Frontal cortex (tissue), 3 donors: ENCODE measurements at regions not wholly inside any gene's neighbourhood (a gene's known extent, or its start where the extent isn't known, plus 50 kb on each side); places are given as distances from the start of the nearest gene placed in this dataset.

Experiments used
- DNase-seq, 2 donors: peaks; one replicate each; pipeline ENCODE4 v3.0.0; 2012; ENCODE audit warnings: low spot score in 2 of 2
- FAIRE-seq: peaks from 2 replicates; lab custom pipeline; 2012; peaks lifted over from hg19 to GRCh38; lab: Jason Lieb, UNC
- donor health status: control.
- donor health status: control.
- donor health status: control.

DNA sequence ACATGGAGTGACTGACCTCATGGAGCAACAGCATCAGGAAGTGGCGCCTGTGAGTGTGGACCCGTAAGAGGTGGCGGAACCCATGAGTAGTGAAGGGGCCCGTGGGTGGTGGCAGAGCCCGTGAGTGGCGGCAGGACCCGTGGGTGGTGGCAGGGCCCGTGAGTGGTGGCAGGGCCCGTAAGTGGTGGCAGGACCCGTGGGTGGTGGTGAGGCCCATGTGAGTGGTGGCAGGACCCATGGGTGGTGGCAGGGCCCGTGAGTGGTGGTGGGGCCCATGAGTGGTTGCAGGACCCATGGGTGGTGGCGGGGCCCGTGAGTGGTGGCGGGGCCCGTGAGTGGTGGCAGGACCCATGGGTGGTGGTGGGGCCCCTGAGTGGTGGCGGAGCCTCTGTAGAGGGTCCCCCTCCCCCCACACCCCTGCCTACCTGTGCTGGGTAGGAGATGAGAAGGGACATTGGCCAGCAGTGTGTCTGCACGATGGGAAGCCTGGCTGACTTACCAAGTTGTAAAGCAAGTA lies 407.7 kb upstream of the SALL3 start:
- FAIRE-seq: no peak
- no peak for DNase-seq

DNA sequence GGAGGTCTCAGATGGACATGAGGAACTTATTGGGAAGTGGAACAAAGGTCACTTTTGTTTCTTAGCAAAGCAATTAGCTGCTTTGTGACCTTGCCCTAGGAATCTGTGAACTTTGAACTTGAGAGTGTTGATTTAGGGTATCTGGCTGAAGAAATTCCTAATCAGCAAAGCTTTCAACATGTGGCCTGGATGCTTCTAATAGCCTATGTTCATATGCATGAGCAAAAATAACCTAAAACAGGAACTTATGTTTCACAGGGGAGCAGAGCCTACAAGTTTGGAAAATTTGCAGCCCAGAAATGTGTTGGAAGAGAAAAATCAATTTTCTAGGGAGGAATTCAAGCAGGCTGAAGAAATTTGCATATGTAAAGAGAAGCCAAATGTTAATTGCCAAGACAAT lies 405.8 kb upstream of the SALL3 start:
- FAIRE-seq (no peak), DNase-seq (no peak)

DNA sequence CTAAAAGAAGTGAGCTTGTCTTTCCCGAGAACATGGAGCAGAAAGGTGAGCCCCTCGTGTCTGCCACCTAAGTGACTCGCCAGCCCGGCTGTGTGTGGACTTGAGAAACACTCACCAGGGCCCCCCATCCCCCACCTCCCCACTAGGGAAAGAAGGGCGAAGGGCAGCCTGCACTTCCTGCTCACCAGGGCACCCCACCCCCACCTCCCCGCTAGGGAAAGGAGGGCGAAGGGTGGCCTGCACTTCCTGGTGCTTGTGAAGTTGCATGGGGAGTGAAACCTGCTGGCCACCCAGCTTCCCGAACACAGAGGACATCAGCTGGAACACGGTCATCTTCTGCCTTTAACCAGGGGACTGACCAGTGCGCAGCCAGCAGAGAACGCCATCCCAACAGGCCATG lies 402.7 kb upstream of the SALL3 start:
- DNase-seq (no peak), FAIRE-seq (no peak)

DNA sequence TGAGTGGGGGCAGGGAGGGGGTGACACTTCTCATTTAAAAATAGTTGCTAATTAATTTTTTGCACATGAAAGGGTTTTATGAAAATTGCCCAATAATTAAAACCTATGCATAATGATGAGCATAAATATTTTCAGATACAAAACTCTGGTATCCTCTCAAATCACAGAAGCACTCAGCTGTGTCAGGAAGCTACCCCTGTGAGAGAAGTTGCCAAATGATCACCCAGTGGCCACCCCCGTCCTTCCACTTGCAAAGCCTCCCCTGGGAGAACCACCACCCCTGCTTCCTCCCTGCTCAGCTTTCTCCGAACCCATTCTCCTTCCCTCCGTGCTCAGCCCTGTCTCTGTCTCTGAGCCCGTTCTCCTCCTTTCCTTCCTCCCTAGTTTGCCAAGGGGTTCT lies 400.2 kb upstream of the SALL3 start:
- DNase-seq (no peak), FAIRE-seq (no peak)

DNA sequence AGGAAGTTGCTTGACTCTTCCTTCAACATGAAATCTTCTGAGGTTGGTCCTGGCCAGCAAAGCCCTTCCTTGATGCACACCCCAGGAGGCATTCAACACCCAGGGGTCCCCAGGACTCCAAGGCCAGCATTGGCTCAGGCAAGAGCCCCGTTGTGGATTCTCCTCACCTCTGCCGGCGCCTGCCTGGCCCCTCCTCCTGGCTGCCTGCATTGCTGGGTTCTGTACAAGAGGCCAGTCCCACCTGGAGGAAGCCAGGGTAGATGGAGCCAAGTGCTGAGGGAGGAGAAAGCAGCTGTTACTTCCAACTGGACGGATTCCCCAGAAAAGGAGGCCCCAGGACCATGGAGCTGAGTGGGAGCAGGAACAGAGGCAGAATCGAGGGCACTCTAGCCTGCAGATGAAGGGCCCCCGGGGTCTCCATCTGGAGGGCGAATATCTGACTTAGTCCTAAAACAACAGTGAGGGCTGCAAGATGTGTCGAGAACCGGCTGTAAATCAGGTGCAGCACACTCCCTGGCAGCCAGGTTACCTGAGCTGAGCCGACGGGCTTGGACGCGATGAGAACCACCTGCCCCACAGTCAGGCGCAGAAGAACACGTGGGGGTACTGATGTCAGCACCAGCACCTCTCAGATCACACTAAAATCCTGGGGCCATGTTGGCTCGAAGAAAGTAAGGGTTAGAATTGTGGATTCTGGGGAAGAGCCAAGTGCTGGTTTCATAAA lies 399.6 kb upstream of the SALL3 start:
- no peak for FAIRE-seq
- no peak for DNase-seq

- FAIRE-seq (no peak), DNase-seq (no peak)
Observed at GRCh38 chr18:78580835-78581339, 398.7 kb upstream of the SALL3 start.

DNA sequence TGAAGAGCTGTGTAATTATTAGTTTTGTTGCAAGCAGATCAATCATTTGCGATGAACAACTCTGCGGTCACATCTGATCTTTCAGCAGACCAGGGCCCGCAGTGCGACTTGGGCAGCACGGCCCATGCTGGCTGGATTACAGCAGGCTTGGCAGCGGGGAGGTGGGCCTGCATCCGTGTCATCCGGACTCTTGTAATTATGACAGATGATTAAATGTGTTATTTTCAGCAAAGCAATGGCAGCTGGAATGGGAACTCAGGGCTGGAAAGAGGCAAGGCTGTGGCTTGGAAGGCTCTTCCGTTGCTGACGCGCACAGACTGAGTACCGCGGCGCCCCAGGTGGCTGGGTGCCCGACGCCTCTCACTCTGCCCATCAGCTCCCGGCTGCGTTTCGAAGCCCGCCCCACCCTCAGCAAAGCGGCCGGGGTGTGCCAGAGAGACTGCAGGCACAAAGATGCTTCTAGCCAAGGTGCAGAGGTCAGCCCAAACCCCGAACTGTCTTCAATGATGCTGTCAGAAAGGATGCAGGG lies 397.4 kb upstream of the SALL3 start:
- DNase-seq: no peak

GRCh38 chr18:78582898-78583738 lies 396.5 kb upstream of the SALL3 start:
- FAIRE-seq (no peak), DNase-seq (no peak)

More for the DNA sequence above, 397.4 kb upstream of the SALL3 start:
- FAIRE-seq: no peak

DNA sequence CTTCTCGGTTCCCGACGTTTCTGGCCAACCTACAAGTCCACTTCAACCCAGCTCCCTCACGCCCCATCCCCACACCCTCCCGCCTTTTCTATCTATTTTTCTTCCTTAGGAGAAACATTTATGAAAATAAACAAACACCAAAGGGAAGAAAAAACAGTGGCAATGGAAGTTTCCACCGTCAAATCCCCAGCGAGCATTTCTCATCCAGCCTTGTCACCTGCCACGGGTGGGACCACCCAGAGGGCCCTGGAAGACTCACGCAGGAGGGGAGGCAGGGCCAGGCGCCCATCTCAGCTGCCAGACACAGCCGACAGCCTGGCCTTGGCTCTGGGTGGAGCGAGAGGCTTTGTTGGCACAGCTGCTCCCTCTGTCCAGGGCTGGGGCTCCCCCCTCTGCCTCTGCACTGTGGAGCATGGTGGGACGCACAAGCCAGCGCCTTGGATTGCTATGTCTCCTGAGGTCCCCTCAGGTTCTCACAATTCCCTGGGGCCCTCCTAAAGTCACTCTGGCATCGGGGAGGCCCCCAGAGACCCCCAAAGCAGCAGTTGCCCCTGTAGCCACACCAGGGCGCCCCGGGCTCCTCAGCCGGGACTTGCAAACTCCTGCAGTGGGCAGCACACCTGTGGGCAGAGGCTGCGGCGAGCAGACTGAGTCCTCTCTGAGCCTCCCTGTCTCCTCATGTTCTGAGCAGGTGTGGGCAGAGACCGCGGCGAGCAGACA lies 395.7 kb upstream of the SALL3 start:
- no peak for DNase-seq
- no peak for FAIRE-seq

GRCh38 chr18:78584459-78585022 lies 395.1 kb upstream of the SALL3 start:
- FAIRE-seq: no peak
- DNase-seq: no peak

- FAIRE-seq (no peak), DNase-seq (no peak)
Observed at GRCh38 chr18:78586586-78586985, 393.0 kb upstream of the SALL3 start.

DNA sequence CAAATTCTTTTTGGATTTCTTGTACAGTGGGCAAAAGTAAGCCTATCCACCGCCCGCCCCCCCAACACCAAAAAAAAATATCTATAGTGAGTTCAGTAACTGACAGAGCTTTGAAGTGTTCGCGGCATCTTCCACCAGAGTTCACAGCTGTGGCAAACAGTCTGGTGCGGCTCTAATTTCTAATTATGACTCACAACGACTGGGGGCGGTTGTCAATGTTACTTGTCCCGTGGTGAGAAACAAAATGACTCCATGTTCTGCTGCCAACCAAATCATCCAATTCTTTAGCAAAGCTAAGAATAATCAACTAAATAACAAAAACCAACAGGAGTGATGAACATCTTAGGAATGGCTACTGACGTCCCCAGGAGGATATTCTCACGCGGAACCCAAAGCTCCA lies 392.5 kb upstream of the SALL3 start:
- no peak for DNase-seq
- no peak for FAIRE-seq

- DNase-seq (no peak), FAIRE-seq (no peak)
Observed at GRCh38 chr18:78587626-78588600, 391.7 kb upstream of the SALL3 start.

DNA sequence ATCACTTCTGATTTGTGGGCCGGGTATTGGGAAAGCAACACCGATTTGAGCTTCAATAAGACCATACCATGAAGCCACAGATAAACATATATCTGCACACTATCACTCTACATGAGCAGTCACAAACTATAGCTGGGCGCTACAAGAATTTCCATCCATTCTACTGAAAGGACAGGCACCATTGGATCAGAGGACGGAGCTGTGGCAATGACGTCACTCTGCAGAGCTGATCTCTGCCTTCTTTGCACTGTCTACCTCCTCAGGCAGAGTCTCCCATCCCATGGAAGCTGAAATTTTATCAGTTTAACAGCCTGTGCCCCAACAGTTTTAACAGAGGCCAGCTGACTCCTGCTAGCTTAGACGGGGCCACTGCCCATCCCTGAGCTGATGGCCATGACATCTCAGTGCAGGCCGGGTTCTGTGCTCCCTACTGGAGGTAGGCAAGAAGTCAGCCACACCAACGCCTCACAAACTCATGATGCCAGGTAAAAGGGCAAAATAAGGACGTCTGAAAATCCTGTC lies 389.6 kb upstream of the SALL3 start:
- FAIRE-seq (no peak), DNase-seq (no peak)

DNA sequence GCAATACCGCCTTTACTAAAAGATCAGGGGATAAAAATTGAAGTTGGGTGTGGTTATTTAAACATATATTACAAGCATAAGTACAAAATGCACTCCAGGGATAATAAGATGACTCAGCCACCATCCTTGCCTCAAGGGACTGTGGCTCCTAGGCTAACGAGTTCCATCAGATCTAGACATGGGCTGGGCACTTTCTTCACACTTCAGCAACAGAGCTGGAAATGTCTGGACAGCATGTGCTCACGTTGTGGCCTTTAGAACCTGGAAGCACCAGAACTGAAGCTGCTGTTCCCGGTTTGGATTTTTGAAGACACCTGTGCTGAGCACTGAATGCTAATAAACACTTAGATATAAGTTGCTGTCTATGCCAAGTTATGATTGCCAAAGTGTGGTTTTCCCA lies 384.2 kb upstream of the SALL3 start:
- DNase-seq: no peak
- FAIRE-seq: no peak

- FAIRE-seq (no peak), DNase-seq (no peak)
Observed at GRCh38 chr18:78595924-78596573, 383.6 kb upstream of the SALL3 start.

DNA sequence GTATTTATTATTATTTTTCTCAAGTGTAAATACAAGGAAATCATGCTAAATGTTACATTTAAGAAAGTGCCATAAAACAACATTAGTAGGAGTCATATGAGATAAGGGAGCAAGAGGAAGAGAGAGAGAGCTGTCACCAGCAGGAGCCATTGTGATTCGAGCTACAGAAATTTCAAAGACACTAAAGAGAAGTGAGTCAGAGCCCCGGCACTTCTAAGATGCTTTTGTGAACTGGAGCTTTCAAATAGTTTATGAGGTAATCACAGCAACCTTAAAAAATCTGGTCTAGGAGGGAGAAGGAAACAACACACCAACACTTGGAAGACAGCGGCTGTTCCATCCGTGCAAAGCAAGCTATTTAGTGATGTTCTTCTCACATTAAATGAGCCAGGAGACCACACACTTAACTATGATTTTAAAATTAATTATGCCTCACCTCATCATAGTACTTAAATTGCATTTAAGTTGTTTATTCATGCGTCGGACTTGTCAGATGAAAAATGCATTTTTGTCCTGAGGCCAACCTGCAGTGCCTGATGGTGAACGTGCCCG lies 382.7 kb upstream of the SALL3 start:
- DNase-seq (no peak), FAIRE-seq (no peak)

DNA sequence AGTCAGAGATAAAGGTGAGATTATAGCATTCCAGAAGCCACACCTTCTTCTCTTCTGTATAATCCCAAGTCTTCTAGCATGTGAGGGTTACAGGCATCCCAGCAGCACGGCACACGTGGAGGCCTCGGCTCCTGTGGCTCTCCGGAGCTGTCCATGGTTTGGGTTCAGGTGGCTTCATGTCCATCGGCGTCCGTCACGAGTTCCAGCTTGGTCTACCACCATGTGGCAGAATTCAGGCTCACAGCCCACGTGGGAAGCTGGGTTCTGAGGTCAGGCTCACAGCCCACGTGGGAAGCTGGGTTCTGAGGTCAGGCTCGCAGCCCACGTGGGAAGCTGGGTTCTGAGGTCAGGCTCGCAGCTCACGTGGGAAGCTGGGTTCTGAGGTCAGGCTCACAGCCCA lies 378.3 kb upstream of the SALL3 start:
- FAIRE-seq: no peak
- DNase-seq: no peak
